GM12873 (cell line): ENCODE measurements at regions not wholly inside any gene's neighbourhood (a gene's known extent, or its start where the extent isn't known, plus 50 kb on each side); places are given as distances from the start of the nearest gene placed in this dataset.

ENCODE experiments used
- TF ChIP-seq, protein P1 (sequence below): IDR thresholded peaks from 2 replicates; pipeline ENCODE4 v1.5.1; 2012; ENCODE audit warnings: low read depth, mild to moderate bottlenecking, moderate library complexity, low read length, control low read depth; ENCODE audit not compliant: insufficient read depth; ENCODE audit errors: missing control alignments

DNA sequence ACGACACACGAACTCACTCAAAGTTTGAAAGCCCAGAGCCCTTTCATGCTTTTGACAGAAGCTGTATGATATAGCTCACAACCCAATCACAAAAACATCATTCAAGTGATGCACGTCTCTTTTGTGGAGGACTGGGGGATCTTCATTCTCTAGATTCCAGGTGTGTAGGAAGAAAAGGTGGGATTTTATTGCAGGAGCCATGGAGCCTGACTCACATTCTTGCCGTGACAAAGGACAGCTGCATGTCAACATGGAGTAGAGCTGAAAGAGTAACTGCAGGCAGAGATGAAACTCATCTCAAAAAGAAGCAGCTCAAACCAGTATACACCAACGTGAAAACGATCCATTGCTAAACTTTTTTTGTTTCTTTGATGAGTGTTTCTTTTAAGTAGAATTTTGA lies 50.9 kb upstream of the PDE1A start:
- TF ChIP-seq, protein P1, sequence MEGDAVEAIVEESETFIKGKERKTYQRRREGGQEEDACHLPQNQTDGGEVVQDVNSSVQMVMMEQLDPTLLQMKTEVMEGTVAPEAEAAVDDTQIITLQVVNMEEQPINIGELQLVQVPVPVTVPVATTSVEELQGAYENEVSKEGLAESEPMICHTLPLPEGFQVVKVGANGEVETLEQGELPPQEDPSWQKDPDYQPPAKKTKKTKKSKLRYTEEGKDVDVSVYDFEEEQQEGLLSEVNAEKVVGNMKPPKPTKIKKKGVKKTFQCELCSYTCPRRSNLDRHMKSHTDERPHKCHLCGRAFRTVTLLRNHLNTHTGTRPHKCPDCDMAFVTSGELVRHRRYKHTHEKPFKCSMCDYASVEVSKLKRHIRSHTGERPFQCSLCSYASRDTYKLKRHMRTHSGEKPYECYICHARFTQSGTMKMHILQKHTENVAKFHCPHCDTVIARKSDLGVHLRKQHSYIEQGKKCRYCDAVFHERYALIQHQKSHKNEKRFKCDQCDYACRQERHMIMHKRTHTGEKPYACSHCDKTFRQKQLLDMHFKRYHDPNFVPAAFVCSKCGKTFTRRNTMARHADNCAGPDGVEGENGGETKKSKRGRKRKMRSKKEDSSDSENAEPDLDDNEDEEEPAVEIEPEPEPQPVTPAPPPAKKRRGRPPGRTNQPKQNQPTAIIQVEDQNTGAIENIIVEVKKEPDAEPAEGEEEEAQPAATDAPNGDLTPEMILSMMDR, result no peak

DNA sequence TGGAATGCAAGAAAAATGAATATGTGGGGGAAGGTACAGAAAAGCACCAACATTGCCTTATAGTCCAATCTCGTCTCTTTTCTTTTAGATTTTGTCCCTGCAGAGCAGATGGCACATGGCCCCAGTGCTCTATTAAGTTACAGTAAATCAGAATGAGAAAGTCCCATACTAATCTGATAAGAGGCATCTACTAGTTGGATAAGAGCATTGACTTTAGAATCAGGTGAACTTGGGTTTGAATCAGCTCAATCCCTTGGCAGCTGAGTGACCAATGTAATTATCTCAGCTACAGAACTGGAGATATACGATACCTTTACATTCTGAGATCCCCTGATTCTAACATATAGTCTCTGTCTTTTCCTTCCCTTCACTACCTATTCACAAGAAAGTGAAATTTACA lies 54.8 kb upstream of the PDE1A start:
- TF ChIP-seq, protein P1, result no peak

DNA sequence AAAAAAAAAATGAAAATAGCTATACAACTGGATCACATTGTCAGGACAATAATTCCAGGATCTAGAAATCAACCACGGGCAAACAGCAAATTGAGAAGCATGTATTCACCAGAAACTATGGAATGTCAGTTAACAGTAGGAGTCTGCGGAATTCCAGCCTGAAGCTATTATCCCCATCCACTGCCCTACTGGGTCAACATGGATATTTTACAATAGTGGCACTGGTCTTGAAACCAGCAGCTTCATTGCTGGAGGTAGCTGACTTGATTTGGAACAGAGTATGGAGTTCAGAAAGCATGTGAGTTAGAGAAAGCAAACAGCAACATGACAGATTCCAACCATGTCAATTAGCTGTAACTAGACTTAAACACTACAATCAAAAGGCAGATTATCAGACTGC lies 55.7 kb upstream of the PDE1A start:
- TF ChIP-seq, protein P1, result no peak

DNA sequence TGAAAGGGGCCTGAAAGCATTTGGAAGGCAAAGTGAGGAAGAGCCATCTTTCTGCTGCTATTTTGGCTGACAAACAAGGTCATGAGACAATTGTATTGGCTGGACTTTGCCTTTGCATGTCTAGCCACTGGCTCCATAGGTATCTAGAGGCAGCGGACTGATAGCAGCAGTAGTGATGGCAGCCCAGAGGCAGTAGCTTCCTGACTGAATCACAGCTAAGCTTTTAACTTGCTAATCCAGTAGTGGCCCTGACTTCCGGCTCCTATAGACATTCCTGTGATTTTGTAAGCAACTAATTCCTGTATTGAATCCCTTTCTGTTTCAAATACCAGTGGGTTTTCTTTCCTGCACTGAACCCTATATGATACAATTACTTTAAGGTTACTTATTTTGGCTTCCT lies 69.8 kb upstream of the PDE1A start:
- TF ChIP-seq, protein P1, result no peak

DNA sequence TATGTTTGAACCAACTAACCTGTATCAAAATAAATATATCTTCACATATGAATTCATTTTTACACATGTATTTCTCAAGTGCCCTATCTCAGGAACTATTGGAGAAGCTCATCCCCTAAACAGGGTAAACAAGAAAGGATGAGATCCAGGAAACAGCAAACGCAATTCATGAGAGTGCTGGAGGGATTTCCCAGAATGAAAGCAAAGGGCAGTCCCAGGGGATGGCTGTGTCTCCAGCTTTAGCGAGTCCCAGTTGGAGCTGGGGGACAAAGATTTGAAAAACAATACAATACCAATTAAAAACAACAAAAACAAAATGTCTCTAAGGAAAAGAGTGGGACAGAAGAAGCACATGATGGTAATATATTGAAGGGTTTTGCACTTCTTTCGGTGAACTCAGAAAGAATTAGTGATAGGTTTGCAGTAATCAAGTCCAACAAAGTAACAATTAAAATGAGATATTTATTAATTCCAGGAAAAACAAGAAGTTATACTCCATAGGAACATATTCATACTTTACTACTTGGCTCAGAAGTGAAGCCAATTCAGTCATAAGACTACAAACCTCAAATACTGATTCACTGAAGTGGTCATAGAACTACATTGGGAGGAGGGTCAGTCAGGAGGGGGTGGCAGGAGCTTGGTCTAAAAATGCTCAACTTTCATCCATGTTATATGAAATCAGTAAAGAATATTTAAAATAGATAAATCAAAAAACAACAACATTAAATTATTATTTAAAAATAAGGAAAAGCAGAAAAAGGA lies 73.1 kb upstream of the PDE1A start:
- TF ChIP-seq, protein P1, result no peak

DNA sequence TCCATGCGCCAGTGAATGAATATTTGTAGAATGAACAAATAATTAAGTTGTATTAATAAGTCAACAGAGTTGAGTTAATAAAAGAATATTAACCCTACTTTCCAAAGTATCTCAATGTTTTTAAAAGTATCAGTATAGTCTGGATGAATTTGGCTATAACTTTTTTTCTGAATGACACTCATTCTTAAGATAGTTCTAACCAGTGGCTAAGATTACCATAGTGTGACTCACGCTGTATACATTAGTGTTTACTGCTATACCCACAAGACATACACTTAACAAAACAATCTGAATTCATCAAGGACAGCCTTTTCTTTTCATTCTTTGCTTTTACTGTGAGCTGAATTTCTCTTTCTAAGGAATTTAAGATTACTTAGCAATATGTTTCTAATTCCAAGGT lies 77.0 kb upstream of the PDE1A start:
- TF ChIP-seq, protein P1, result no peak

DNA sequence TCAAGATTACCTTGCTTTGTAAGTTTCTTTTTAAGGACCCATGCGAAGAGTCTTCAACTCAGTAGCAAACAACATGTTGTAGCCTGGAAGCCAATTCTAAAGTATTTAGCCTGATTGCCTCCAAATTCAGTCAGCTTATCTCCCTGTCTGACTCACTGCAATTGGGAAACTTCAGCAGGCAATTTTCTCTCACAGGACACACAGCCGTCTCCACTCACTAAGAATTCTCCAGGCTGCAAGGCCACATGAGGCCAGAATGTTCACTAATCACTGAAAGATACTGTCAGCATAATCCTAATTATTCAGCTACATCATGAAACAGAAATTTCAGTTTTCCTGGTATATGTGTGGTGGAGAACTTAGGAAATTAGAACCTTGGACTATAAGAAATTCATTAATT lies 78.1 kb upstream of the PDE1A start:
- TF ChIP-seq, protein P1, result no peak

DNA sequence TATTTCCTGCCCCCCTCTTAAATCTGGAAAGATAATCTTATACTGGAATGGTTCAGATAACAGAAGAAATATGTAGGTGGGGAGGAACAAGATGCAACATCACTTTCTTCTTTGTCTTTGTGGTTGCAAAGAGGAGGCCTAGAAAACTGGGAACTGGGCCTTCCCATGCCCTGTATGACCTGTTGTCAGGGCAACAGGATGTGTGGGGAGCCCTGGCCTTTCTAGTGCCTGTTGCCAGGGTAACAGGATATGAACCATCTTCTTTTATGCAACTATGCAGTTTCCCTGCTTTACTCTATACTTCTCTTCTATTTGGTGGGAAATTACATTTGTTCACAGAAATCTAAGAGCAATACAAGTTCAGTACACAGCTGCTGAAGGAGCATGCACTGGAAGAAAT lies 79.8 kb upstream of the PDE1A start:
- TF ChIP-seq, protein P1, result no peak
